ENCODE measurements at regions not wholly inside any gene's neighbourhood (a gene's known extent, or its start where the extent isn't known, plus 50 kb on each side); places are given as distances from the start of the nearest gene placed in this dataset.

GRCh38 chr12:16681196-16681595 is 75.2 kb upstream of the LMO3 start:
- H3K9me3 Mint-ChIP-seq: no peaks in the 10 kb centered on the region
- no peaks in the 10 kb centered on the region for H3K27me3 Mint-ChIP-seq (ENCODE audit: low read depth)
- H3K4me1 Mint-ChIP-seq: no peaks in the 10 kb centered on the region
- no peak overlapping the region for H3K4me3 Mint-ChIP-seq
- no peak for TF ChIP-seq CTCF (IDR thresholded peaks at IDR 0.05; ENCODE audit: unreplicated experiment in 3 of 3)
- H3K27ac Mint-ChIP-seq: no peak overlapping the region
- no peaks in the 10 kb centered on the region for H3K36me3 Mint-ChIP-seq (ENCODE audit: low read depth)

GRCh38 chr12:16675438-16675837 is 69.5 kb upstream of the LMO3 start:
- H3K4me1 Mint-ChIP-seq: no peaks in the 10 kb centered on the region
- TF ChIP-seq CTCF (IDR thresholded peaks at IDR 0.05; ENCODE audit: unreplicated experiment in 3 of 3): no peak
- H3K9me3 Mint-ChIP-seq: no peaks in the 10 kb centered on the region
- H3K27ac Mint-ChIP-seq: no peak overlapping the region
- H3K27me3 Mint-ChIP-seq (ENCODE audit: low read depth): no peaks in the 10 kb centered on the region
- no peak overlapping the region for H3K4me3 Mint-ChIP-seq
- H3K36me3 Mint-ChIP-seq (ENCODE audit: low read depth): no peaks in the 10 kb centered on the region

DNA sequence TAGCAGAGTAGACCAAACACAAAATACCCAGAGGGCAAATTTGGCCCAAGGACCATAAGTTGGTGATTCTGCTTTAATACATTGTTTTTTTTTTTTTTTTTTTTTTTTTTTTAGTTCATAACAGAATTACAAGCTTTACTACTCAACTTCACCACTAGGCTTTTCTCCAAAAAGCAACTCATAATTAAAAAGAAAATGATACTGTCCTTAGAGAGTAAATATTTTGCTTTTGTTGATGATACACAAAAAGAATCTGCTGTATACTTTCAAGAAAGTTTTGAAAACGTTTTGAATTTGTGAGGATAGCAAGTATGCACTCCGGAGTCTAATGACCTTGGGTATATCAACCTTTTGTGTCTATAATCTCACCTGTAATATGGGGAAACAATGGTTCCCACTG is 68.9 kb upstream of the LMO3 start:
- no peaks in the 10 kb centered on the region for H3K27me3 Mint-ChIP-seq (ENCODE audit: low read depth)
- H3K36me3 Mint-ChIP-seq (ENCODE audit: low read depth): no peaks in the 10 kb centered on the region
- H3K4me1 Mint-ChIP-seq: no peaks in the 10 kb centered on the region
- no peaks in the 10 kb centered on the region for H3K9me3 Mint-ChIP-seq
- no peak overlapping the region for H3K4me3 Mint-ChIP-seq
- H3K27ac Mint-ChIP-seq: no peak overlapping the region
- no peak for TF ChIP-seq CTCF (IDR thresholded peaks at IDR 0.05; ENCODE audit: unreplicated experiment in 3 of 3)

DNA sequence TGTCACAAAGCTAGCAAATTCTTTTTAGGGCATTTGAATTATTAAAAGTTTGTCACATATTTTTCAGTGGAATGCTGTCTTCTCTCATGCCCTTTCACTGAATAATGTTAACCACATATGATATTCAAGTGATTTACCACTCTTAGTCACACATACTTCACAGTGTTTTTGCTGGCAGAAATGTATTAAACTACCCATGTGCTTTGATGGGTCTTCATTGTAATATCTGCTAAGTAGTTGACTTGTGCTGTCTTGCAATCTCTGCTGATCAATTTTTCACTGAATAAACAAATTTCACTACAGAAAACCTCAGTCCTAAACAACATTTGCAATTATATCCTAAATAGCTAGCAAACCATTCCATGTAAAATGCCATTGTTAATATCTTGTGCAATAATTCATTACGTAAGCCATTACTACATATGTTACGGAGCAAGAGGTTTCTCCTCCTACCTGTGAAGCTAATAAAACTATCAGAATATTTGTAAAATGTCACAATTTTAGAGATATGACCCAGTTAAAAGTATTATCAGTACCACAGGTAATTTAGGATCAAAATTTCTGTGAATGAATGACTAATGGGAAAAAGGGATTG is 64.6 kb upstream of the LMO3 start:
- no peak for TF ChIP-seq CTCF (IDR thresholded peaks at IDR 0.05; ENCODE audit: unreplicated experiment in 3 of 3)
- Mint-ChIP-seq H3K4me3 (no peak overlapping the region), H3K9me3 (no peaks in the 10 kb centered on the region), H3K27ac (no peak overlapping the region), H3K36me3 (ENCODE audit: low read depth) (no peaks in the 10 kb centered on the region), H3K4me1 (no peaks in the 10 kb centered on the region), H3K27me3 (ENCODE audit: low read depth) (no peaks in the 10 kb centered on the region)

- Mint-ChIP-seq H3K4me3 (no peak overlapping the region), H3K36me3 (ENCODE audit: low read depth) (no peaks in the 10 kb centered on the region), H3K4me1 (no peaks in the 10 kb centered on the region), H3K27ac (no peak overlapping the region), H3K27me3 (ENCODE audit: low read depth) (no peaks in the 10 kb centered on the region), H3K9me3 (no peaks in the 10 kb centered on the region)
- no peak for TF ChIP-seq CTCF (IDR thresholded peaks at IDR 0.05; ENCODE audit: unreplicated experiment in 3 of 3)
Measured at GRCh38 chr12:16669756-16670155, 63.8 kb upstream of the LMO3 start.

DNA sequence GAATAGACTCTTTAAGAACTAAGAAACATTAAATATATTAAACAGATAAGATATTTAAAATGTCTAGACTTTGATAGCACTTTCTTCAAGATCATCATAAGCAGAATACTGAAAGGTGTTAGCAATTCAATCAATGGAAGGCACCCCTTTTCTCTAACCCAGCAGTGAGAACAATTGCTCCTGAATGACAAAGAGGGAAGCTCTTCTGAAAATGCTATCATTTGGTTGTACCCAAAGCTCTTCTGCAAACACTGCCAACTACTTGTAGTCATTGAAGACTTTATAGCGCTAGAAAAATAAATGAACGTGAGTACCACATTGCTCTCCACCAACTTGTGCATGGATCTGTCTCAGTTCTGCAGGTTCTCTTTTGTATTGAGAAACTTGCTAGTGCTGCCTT is 62.2 kb upstream of the LMO3 start:
- no peaks in the 10 kb centered on the region for H3K4me1 Mint-ChIP-seq
- no peaks in the 10 kb centered on the region for H3K9me3 Mint-ChIP-seq
- no peak overlapping the region for H3K4me3 Mint-ChIP-seq
- H3K36me3 Mint-ChIP-seq (ENCODE audit: low read depth): no peaks in the 10 kb centered on the region
- no peak overlapping the region for H3K27ac Mint-ChIP-seq
- H3K27me3 Mint-ChIP-seq (ENCODE audit: low read depth): no peaks in the 10 kb centered on the region
- no peak for TF ChIP-seq CTCF (IDR thresholded peaks at IDR 0.05; ENCODE audit: unreplicated experiment in 3 of 3)

Measured in nephron (organoid).